Frontal cortex (tissue), 3 donors: ENCODE measurements at regions not wholly inside any gene's neighbourhood (a gene's known extent, or its start where the extent isn't known, plus 50 kb on each side); places are given as distances from the start of the nearest gene placed in this dataset.

Experiments used
- DNase-seq, 2 donors: peaks; one replicate each; pipeline ENCODE4 v3.0.0; 2012; ENCODE audit warnings: low spot score in 2 of 2
- FAIRE-seq: peaks from 2 replicates; lab custom pipeline; 2012; peaks lifted over from hg19 to GRCh38; lab: Jason Lieb, UNC
- donor health status: control.
- donor health status: control.
- donor health status: control.

GRCh38 chr3:21801631-21802030 lies 50.6 kb upstream of the ZNF385D start:
- DNase-seq (no peak), FAIRE-seq (no peak)

GRCh38 chr3:21803604-21804003 lies 52.6 kb upstream of the ZNF385D start:
- no peak for FAIRE-seq
- no peak for DNase-seq

- DNase-seq, result no peak
- no peak for FAIRE-seq
These were observed 53.3 kb upstream of the ZNF385D start for GRCh38 chr3:21804330-21804729.

GRCh38 chr3:21806733-21807132 lies 55.7 kb upstream of the ZNF385D start:
- no peak for DNase-seq
- no peak for FAIRE-seq

GRCh38 chr3:21825684-21826083 lies 74.7 kb upstream of the ZNF385D start:
- DNase-seq, result no peak
- FAIRE-seq, result no peak

GRCh38 chr3:21826416-21826815 lies 75.4 kb upstream of the ZNF385D start:
- no peak for FAIRE-seq
- DNase-seq, result no peak

- no peak for FAIRE-seq
These were observed 79.5 kb upstream of the ZNF385D start for GRCh38 chr3:21830541-21830940.

GRCh38 chr3:21835264-21835663 lies 84.3 kb upstream of the ZNF385D start:
- FAIRE-seq (no peak), DNase-seq (no peak)

More at GRCh38 chr3:21830541-21830940, 79.5 kb upstream of the ZNF385D start:
- no peak for DNase-seq

- DNase-seq (no peak), FAIRE-seq (no peak)
These were observed 85.2 kb upstream of the ZNF385D start for GRCh38 chr3:21836227-21836626.

GRCh38 chr3:21839176-21839575 lies 88.2 kb upstream of the ZNF385D start:
- FAIRE-seq (no peak), DNase-seq (no peak)

GRCh38 chr3:21839592-21839991 lies 88.6 kb upstream of the ZNF385D start:
- DNase-seq (no peak), FAIRE-seq (no peak)

GRCh38 chr3:21847005-21847404 lies 96.0 kb upstream of the ZNF385D start:
- DNase-seq (no peak), FAIRE-seq (no peak)

GRCh38 chr3:21859124-21860081 lies 108.4 kb upstream of the ZNF385D start:
- DNase-seq (no peak), FAIRE-seq (no peak)

- DNase-seq (no peak), FAIRE-seq (no peak)
These were observed 109.1 kb upstream of the ZNF385D start for GRCh38 chr3:21860082-21860475.

GRCh38 chr3:21860657-21861056 lies 109.6 kb upstream of the ZNF385D start:
- FAIRE-seq (no peak), DNase-seq (no peak)

GRCh38 chr3:21876782-21877181 lies 125.8 kb upstream of the ZNF385D start:
- FAIRE-seq (no peak), DNase-seq (no peak)

- no peak for FAIRE-seq
- DNase-seq, result no peak
These were observed 126.3 kb upstream of the ZNF385D start for GRCh38 chr3:21877214-21877754.

GRCh38 chr3:21879184-21879886 lies 128.3 kb upstream of the ZNF385D start:
- no peak for DNase-seq
- no peak for FAIRE-seq

- DNase-seq, result no peak
- FAIRE-seq, result no peak
These were observed 137.6 kb upstream of the ZNF385D start for GRCh38 chr3:21888656-21889055.

GRCh38 chr3:21889166-21889565 lies 138.2 kb upstream of the ZNF385D start:
- FAIRE-seq, result no peak
- DNase-seq, result no peak

- DNase-seq, result no peak
- FAIRE-seq, result no peak
These were observed 141.1 kb upstream of the ZNF385D start for GRCh38 chr3:21892104-21892503.
